ENCODE measurements at regions not wholly inside any gene's neighbourhood (a gene's known extent, or its start where the extent isn't known, plus 50 kb on each side); places are given as distances from the start of the nearest gene placed in this dataset.
"Not testable (repeated sequence)": the region's sequence is repeated elsewhere in the genome, so short reads cannot be mapped to it uniquely, and the experiment has no call there.

DNA sequence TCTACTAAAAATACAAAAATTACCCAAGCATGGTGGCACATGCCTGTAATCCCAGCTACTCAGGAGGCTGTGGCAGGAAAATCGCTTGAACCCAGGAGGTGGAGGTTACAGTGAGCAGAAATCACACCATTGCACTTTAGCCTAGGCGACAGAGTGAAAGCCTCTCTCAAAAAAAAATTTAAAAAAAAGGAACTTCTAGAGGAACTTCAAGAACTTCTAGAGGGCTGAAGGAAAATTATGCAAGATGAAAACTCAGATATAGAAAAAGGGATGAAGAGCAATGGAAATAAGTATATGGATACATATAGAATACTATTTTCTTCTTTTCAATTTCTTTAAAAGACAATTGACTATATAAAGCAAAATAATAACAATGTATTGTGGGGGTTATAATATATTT, 51.2 kb upstream of the PRR5 start:
- no peak for DNase-seq

- no peak for DNase-seq
Observed at GRCh38 chr22:44648821-44649565, 53.0 kb upstream of the PRR5 start.

GRCh38 chr22:44648085-44648820, 53.8 kb upstream of the PRR5 start:
- no peak for DNase-seq

- DNase-seq = no peak
Observed at GRCh38 chr22:44647141-44647540, 54.9 kb upstream of the PRR5 start.

DNA sequence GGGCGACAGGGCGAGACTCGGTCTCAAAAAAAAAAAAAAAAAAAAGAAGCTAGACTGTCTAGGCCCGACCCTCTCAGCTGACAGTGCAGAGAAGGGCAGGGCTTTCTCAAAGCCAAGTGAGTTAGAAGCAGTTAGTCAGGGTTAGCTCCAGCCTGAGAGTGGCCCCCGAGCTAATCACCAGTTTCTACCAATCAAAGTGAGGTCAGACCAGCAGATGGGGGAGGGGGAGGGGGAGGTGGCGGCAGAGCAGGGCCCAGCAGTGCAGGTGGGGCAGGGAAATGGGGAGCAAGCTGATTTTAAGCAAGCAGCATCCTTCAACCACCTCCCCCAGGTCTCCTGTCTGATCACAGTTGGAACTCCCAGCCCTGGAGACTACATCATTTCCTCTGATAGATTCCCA, 55.3 kb upstream of the PRR5 start:
- no peak for DNase-seq

- DNase-seq = no peak
Observed at GRCh38 chr22:44646141-44646540, 55.9 kb upstream of the PRR5 start.

GRCh38 chr22:44645531-44645930, 56.5 kb upstream of the PRR5 start:
- DNase-seq = no peak

- no peak for DNase-seq
Observed at GRCh38 chr22:44645083-44645482, 56.9 kb upstream of the PRR5 start.

DNA sequence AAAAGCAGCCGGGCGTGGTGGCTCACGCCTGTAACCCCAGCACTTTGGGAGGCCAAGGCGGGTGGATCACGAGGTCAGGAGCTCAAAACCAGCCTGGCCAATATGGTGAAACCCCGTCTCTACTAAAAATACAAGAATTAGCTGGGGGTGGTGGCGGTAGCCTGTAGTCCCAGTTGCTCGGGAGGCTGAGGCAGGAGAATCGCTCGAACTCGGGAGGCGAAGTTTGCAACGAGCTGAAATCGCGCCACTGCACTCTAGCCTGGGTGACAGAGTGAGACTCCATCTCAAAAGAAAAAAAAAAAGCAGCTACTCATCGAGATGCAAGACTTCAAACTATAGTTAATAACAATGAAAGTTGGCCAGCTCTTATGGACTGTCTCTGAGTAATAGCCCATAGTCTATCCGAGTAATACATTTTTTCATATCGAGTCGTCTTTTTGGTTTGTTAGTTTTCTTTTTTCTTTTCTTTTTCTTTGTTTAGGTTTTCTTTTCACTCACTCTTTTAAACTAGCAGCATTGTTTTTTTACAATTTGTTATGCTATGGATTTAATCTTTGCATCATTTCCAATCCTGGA, 58.4 kb upstream of the PRR5 start:
- not testable (repeated sequence) for DNase-seq

DNA sequence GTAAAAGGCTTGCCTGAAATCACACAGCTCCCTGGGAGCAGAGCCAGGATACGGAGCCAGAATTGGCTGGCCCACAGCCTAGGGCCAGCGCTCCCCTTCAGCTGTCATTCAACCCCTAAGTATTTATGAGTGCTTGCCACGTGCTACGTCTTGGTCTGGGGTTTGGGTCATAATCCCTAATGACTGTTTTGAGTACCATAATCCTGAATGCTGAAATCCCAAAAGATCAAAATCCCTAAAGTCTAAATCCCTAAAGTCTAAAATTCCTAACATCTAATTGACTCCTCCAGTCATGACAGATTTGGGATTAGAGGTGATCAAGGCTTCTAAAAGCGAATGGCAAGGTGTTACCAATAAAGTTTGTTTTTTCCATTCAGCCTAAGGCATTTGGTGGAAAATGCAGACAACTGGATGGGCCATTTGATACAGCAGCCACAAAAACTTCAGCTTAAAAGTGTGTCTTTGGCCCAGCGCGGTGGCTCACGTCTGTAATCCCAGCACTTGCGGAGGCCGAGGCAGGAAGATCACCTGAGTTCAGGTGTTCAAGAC, 59.8 kb upstream of the PRR5 start:
- DNase-seq = no peak

- DNase-seq = no peak
Observed at GRCh38 chr22:44640618-44641155, 61.3 kb upstream of the PRR5 start.

- no peak for DNase-seq
Observed at GRCh38 chr22:44639891-44640617, 62.0 kb upstream of the PRR5 start.

DNA sequence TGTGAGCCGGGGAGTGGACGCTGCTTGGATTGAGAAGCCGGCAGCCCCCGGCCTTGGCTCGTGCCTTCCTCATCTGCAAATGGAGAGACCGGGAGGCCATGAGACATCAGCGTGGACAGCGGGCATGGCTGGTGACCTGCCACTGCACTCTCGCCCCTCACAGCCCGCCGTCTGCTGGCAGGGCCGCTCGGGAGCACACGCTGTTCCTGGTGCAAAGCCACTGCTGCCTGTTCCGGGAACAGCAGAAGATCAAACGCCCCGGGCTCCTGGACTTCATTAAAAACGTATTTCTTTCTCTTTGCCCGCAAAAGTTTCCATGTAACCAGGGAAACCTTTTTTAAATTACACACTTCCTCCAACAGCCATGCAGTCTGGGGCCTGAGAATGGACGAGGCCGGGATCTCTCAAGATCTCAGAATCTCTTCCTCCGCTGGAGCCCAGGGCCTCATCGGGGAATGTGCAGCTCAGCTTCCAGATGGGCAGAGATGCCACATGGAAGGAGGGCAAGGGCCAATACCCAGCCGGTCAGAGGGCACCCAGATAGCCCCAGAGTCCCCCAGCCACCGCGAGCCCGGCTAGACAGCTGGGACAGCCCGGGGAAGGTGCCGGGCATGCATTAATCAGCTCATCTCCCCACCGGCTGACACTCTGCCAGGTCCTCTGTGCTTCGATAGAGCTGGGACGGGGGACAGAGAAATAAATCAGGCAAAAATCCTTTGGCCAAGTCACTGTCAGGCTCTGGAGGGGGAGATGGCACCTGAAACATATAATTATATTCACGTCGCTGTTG, 62.8 kb upstream of the PRR5 start:
- DNase-seq = no peak

- not testable (repeated sequence) for DNase-seq
Observed at GRCh38 chr22:44636502-44637206, 65.3 kb upstream of the PRR5 start.

GRCh38 chr22:44635567-44635966, 66.4 kb upstream of the PRR5 start:
- not testable (repeated sequence) for DNase-seq

GRCh38 chr22:44634426-44635321, 67.3 kb upstream of the PRR5 start:
- DNase-seq = no peak

DNA sequence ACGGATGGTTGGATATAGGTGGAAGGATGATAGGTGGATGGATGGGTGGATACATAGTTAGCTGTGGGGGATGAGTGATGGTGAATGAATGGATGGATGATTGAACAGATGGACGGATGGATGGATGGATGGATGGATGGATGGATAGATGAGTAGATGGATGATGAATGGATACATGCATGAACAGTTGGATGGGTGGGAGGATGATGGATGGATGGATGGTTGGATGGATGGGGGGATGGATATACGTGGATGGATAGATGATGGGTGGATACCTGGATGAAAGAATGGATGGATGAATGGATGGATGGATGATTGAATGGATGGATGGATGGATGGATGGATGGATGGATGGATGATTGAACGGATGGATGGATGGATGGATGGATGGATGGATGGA, 68.4 kb upstream of the PRR5 start:
- no peak for DNase-seq

DNA sequence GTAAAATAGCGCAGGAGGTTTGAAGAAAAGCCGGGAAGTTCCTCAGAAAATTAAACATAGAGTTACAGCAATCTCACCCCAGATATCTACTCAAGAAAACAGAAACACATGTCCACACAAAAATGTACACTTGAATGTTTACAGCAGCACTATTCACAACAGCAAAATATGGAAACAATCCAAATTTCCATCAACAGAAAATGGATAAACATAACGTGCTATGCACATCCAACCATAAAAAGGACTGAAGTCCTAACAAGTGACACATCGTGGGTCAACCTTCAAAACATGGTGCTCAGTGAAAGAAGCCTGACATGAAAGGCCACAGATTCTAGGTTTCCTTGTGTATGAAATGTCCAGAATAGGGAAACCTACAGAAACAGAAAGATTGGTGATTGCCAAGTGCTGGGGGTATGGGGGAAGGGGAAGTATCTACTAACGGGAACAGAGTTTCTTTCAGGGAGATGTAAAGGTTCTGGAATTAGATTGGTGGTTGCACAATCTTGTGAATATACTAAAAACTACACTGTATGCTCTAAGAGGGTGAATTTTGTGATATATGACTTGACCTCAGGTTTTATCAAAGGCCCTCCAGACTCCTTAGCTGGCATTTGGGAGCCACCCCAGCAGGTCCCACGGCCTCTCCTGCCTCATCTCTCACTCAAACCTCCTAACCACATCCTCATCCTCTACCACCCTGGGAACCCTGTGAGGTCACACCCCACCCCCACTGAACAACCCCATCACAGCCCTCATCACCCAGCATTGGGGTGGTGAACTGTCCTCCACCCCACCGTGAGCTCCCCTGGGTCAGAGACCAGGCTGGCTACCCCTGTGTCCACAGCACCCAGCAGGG, 69.2 kb upstream of the PRR5 start:
- DNase-seq = no peak

GRCh38 chr22:44630826-44631225, 71.2 kb upstream of the PRR5 start:
- no peak for DNase-seq
